Heart left ventricle (tissue), 16 donors: ENCODE measurements at regions not wholly inside any gene's neighbourhood (a gene's known extent, or its start where the extent isn't known, plus 50 kb on each side); places are given as distances from the start of the nearest gene placed in this dataset.
"Not testable (repeated sequence)": the region's sequence is repeated elsewhere in the genome, so short reads cannot be mapped to it uniquely, and the experiment has no call there.

Source experiments
- ATAC-seq, 4 donors: fragments of 200-7000 bp; cut with Tn5 transposase; one replicate each; pipeline ENCODE4 v1.9.1; 2020 to 2022; ENCODE audit warnings: moderate library complexity in 4 of 4, mild to moderate bottlenecking in 3 of 4, moderate number of reproducible peaks in 1 of 4
- DNase-seq, 5 donors: peaks; one replicate each; pipeline ENCODE4 v3.0.0-alpha.2; 2020
- H3K27ac ChIP-seq, 12 donors: fragments of 200-600 bp; sonication (generic) in 4 of 12; one replicate each; pipeline versions ENCODE4 v1.5.0 to v1.8.0; 2016 to 2022; ENCODE audit warnings: mild to moderate bottlenecking in 2 of 12
- H3K27me3 ChIP-seq, 9 donors: fragments of 200-600 bp; sonication (generic) in 2 of 9; one replicate each; pipeline versions ENCODE4 v1.5.1 to v1.8.0; 2016 to 2022; ENCODE audit warnings: mild to moderate bottlenecking in 3 of 9
- H3K36me3 ChIP-seq, 9 donors: fragments of 200-600 bp; sonication (generic) in 2 of 9; one replicate each; pipeline versions ENCODE4 v1.5.0 to v1.8.0; 2018 to 2022; ENCODE audit warnings: mild to moderate bottlenecking in 2 of 9
- H3K4me1 ChIP-seq, 12 donors: fragments of 200-600 bp; sonication (generic) in 4 of 12; one replicate each; pipeline versions ENCODE4 v1.5.0 to v1.8.0; 2016 to 2022; ENCODE audit warnings: mild to moderate bottlenecking in 3 of 12
- H3K4me3 ChIP-seq, 12 donors: fragments of 200-600 bp; sonication (generic) in 4 of 12; one replicate each; pipeline versions ENCODE4 v1.5.0 to v1.8.0; 2017 to 2022; ENCODE audit warnings: mild to moderate bottlenecking in 9 of 12, moderate library complexity in 4 of 12
- H3K9me3 ChIP-seq, 12 donors: fragments of 200-600 bp; sonication (generic) in 4 of 12; one replicate each; pipeline versions ENCODE4 v1.5.0 to v1.8.0; 2016 to 2022; ENCODE audit warnings: mild to moderate bottlenecking in 1 of 12
- CTCF ChIP-seq, 12 donors: fragments of 200-600 bp; sonication (generic) in 4 of 12; IDR thresholded peaks; one replicate each; pipeline versions ENCODE4 v1.5.0 to v1.8.0; 2018 to 2022; ENCODE audit warnings: antibody characterized with exemption in 12 of 12, mild to moderate bottlenecking in 5 of 12
- POLR2A ChIP-seq, 2 donors: fragments of 450-650 bp; IDR thresholded peaks; one replicate each; pipeline ENCODE4 v1.6.1; 2017; ENCODE audit warnings: antibody characterized with exemption in 2 of 2, mild to moderate bottlenecking in 2 of 2, moderate library complexity in 2 of 2
- WGBS, 4 donors: extraction: QIAGEN DNeasy Blood & Tissue Kit in 2 of 4; methylation state at CpG; one replicate each; pipeline versions ENCODE4 v1.1.5 to v1.1.7; 2013 to 2018; 5-methylcytosine and 5-hydroxymethylcytosine counted together
- intact Hi-C, 10 donors: fragments of 100-400 bp; cut with DNase I; formaldehyde crosslinking; loops; one replicate each; pipeline versions ENCODE4 v1.11.1 to v1.14.2; 2022
- donor health status: ischemic (EF 13 %, LVEDD 7.1; RV severe dilation, severe dysfunction).
- donor health status: healthy with polysubstance abuse.
- donor health status: DM: no; HTN: yes; CAD: no.
- donor health status: DM: no; HTN: no; CAD: no.
- donor health status: ischemic (EF 25% LVEDD 6.9; RV normal size, moderate dysfunction).
- donor health status: ischemic (EF 25% LVEDD 5.7; RV mildly dilated, moderate dysfunction).
- donor health status: healthy.
- donor health status: DM: yes; HTN: yes; CAD: no.
- donor health status: ischemic (EF 35%, LVEDD 5.7; RV mildly dilated, moderate dysfunction).
- donor health status: nonischemic (EF 11% LVEDD 7.7; RV severe dilation, severe dysfunction).
- donor health status: DM: yes; HTN: yes; CAD: no.
- donor health status: PGD.
- donor health status: ischemic (EF 29% LVEDD 5.4; RV normal size, mild dysfunction).
- donor health status: nonischemic (EF 23%, LVEDD 6.1; RV moderate dilation, normal function).

- WGBS, 4 donors = 87 to 95% (median 91%) methylated on average over 1 of the region's 1 CpG
Measured at GRCh38 chr13:42379241-42379640, 107.3 kb downstream of the AKAP11 start.

GRCh38 chr13:42380420-42381164 lies 108.6 kb downstream of the AKAP11 start:
- no peaks in the 10 kb centered on the region for H3K27me3 ChIP-seq
- 77 to 84% (median 81%) methylated on average over 12 of the region's 12 CpGs for WGBS, 4 donors
- TF ChIP-seq CTCF (IDR thresholded peaks at IDR 0.05) = no peak
- TF ChIP-seq POLR2A (IDR thresholded peaks at IDR 0.05) = no peak
- H3K9me3 ChIP-seq = no peaks in the 10 kb centered on the region
- DNase-seq = no peak
- no peak overlapping the region for H3K27ac ChIP-seq
- H3K4me1 ChIP-seq = peaks cover 0 to 12% (median 0%) of the 10 kb centered on the region in 12 donors
- H3K4me3 ChIP-seq = no peak overlapping the region
- ATAC-seq = no peak
- H3K36me3 ChIP-seq = no peaks in the 10 kb centered on the region
- intact Hi-C loops = no loop called here

More at GRCh38 chr13:42379241-42379640, 107.3 kb downstream of the AKAP11 start:
- no peak for DNase-seq
- no peak overlapping the region for H3K27ac ChIP-seq
- H3K4me1 ChIP-seq = peaks cover 0 to 12% (median 0%) of the 10 kb centered on the region in 12 donors
- no peak for ATAC-seq
- H3K36me3 ChIP-seq = no peaks in the 10 kb centered on the region
- no peak for TF ChIP-seq POLR2A (IDR thresholded peaks at IDR 0.05)
- no peaks in the 10 kb centered on the region for H3K27me3 ChIP-seq
- intact Hi-C loops = no loop called here
- no peaks in the 10 kb centered on the region for H3K9me3 ChIP-seq
- no peak overlapping the region for H3K4me3 ChIP-seq

GRCh38 chr13:42381165-42381425 lies 109.1 kb downstream of the AKAP11 start:
- no peak for DNase-seq
- 76 to 100% (median 94%) methylated on average over 1 to 4 of the region's 4 CpGs for WGBS, 4 donors
- H3K4me3 ChIP-seq = no peak overlapping the region
- intact Hi-C loops = no loop called here
- no peaks in the 10 kb centered on the region for H3K9me3 ChIP-seq
- TF ChIP-seq POLR2A (IDR thresholded peaks at IDR 0.05) (no peak), CTCF (IDR thresholded peaks at IDR 0.05) (no peak)
- H3K27me3 ChIP-seq = no peaks in the 10 kb centered on the region
- no peaks in the 10 kb centered on the region for H3K36me3 ChIP-seq
- peaks cover 0 to 12% (median 0%) of the 10 kb centered on the region in 12 donors for H3K4me1 ChIP-seq
- no peak for ATAC-seq
- H3K27ac ChIP-seq = no peak overlapping the region

- ATAC-seq, H3K27ac ChIP-seq, H3K36me3 ChIP-seq, H3K9me3 ChIP-seq, DNase-seq, H3K27me3 ChIP-seq, intact Hi-C loops, H3K4me3 ChIP-seq: not testable (repeated sequence)
- WGBS, 4 donors = 91 to 95% (median 94%) methylated on average over 8 of the region's 8 CpGs
- H3K4me1 ChIP-seq = peaks cover 0 to 12% (median 0%) of the 10 kb centered on the region in 12 donors
Measured at GRCh38 chr13:42381426-42381825, 109.5 kb downstream of the AKAP11 start.

- no peak for ATAC-seq
- no peaks in the 10 kb centered on the region for H3K9me3 ChIP-seq
Measured at GRCh38 chr13:42383025-42383424, 111.1 kb downstream of the AKAP11 start.

More at GRCh38 chr13:42383025-42383424, 111.1 kb downstream of the AKAP11 start:
- DNase-seq = no peak
- peaks cover 0 to 4% (median 0%) of the 10 kb centered on the region in 12 donors for H3K4me1 ChIP-seq
- TF ChIP-seq CTCF (IDR thresholded peaks at IDR 0.05) (no peak), POLR2A (IDR thresholded peaks at IDR 0.05) (no peak)
- WGBS, 4 donors = 92 to 95% (median 93%) methylated on average over 7 of the region's 7 CpGs
- H3K4me3 ChIP-seq = no peak overlapping the region
- intact Hi-C loops = no loop called here
- no peaks in the 10 kb centered on the region for H3K36me3 ChIP-seq
- no peaks in the 10 kb centered on the region for H3K27me3 ChIP-seq
- no peak overlapping the region for H3K27ac ChIP-seq
